K562 (cell line): ENCODE measurements at regions not wholly inside any gene's neighbourhood (a gene's known extent, or its start where the extent isn't known, plus 50 kb on each side); places are given as distances from the start of the nearest gene placed in this dataset.

Source experiments
- ATAC-seq: fragments of 200-7000 bp; cut with Tn5 transposase; 3 replicates; pipeline ENCODE4 v1.9.1; 2020; ENCODE audit warnings: moderate library complexity
- BruUV-seq: library from RNA; stranded (reverse); fragments of 400-500 nt; replicated peaks from 2 replicates; lab custom pipeline; 2021; lab: Mats Ljungman, UMichigan
- CTCF ChIA-PET: fragments of 300-600 bp; formaldehyde crosslinking; extraction: SDS; loops from one replicate; lab custom pipeline; 2021; ENCODE audit warnings: low intra/inter-chr PET ratio; lab: Yijun Ruan, JAX
- POLR2A ChIA-PET: fragments of 300-600, 350-650 bp; sonication (Branson Sonifier 250); formaldehyde crosslinking; extraction: SDS; loops from one replicate; lab custom pipeline; 2021; ENCODE audit warnings: antibody characterized with exemption, inconsistent platforms; lab: Yijun Ruan, JAX
- DNase-seq, 4 experiments: peaks; one replicate each; pipeline versions ENCODE4 v3.0.0 to v3.0.0-alpha.2; 2011 to 2018; ENCODE audit warnings: low spot score in 3 of 4, mixed read lengths in 3 of 4; ENCODE audit errors: extremely low read depth in 1 of 4
- FAIRE-seq: peaks from 2 replicates; lab custom pipeline; 2011; peaks lifted over from hg19 to GRCh38; lab: Jason Lieb, UNC
- H2AFZ ChIP-seq: 2 replicates; pipeline ENCODE4 v1.6.0; 2011; ENCODE audit warnings: low read depth, low read length, control low read depth, inconsistent platforms
- H3K27ac ChIP-seq: fragments of 200-600 bp; 3 replicates; pipeline ENCODE4 v1.8.0; 2011; ENCODE audit warnings: low read depth, mild to moderate bottlenecking, control low read depth, inconsistent platforms, low read length, moderate library complexity, mixed read lengths; ENCODE audit errors: extremely low read depth
- H3K27me3 ChIP-seq, 2 experiments: fragments of 300-600 bp in 1 of 2; 2 replicates in 1 of 2; 3 replicates in 1 of 2; pipeline versions ENCODE4 v1.6.0 to v1.8.0; 2011; ENCODE audit warnings: inconsistent platforms in 2 of 2, low read length in 2 of 2, mild to moderate bottlenecking in 1 of 2, mixed read lengths in 1 of 2, moderate library complexity in 1 of 2; ENCODE audit not compliant: control insufficient read depth in 2 of 2, insufficient read depth in 2 of 2
- H3K36me3 ChIP-seq: fragments of 300-600 bp; 3 replicates; pipeline ENCODE4 v1.8.0; 2011; ENCODE audit warnings: mild to moderate bottlenecking, low read length, inconsistent platforms; ENCODE audit not compliant: control insufficient read depth, insufficient read depth
- H3K4me1 ChIP-seq, 2 experiments: fragments of 200-600 bp in 1 of 2; replicated peaks in 1 of 2; 2 replicates in 1 of 2; 3 replicates in 1 of 2; pipeline versions ENCODE4 v1.5.1 to v1.8.0; 2011; ENCODE audit warnings: inconsistent platforms in 2 of 2, low read length in 2 of 2, mild to moderate bottlenecking in 1 of 2, mixed read lengths in 1 of 2, moderate library complexity in 1 of 2; ENCODE audit not compliant: control insufficient read depth in 2 of 2, insufficient read depth in 2 of 2
- H3K4me2 ChIP-seq: 2 replicates; pipeline ENCODE4 v1.6.1; 2011; ENCODE audit warnings: low read length, control low read depth, inconsistent platforms, mixed read lengths; ENCODE audit not compliant: insufficient read depth
- H3K4me3 ChIP-seq: fragments of 200-600 bp; sonication (generic), shearing (Covaris generic); 2 replicates; pipeline ENCODE4 v1.5.1; 2016; ENCODE audit warnings: control low read depth, inconsistent platforms
- H3K79me2 ChIP-seq: fragments of 200-600 bp; 3 replicates; pipeline ENCODE4 v1.8.0; 2011; ENCODE audit warnings: low read length, inconsistent platforms; ENCODE audit not compliant: control insufficient read depth, insufficient read depth
- H3K9ac ChIP-seq, 2 experiments: 2 replicates each; pipeline versions ENCODE4 v1.6.0 to v1.6.1; 2011; ENCODE audit warnings: low read depth in 2 of 2, low read length in 2 of 2, control low read depth in 1 of 2, inconsistent platforms in 1 of 2, mild to moderate bottlenecking in 1 of 2, mixed read lengths in 1 of 2; ENCODE audit not compliant: insufficient read depth in 1 of 2
- H3K9me1 ChIP-seq: one replicate; pipeline ENCODE4 v1.6.0; 2011; ENCODE audit warnings: inconsistent platforms, mild to moderate bottlenecking, low read length, moderate library complexity; ENCODE audit not compliant: control insufficient read depth, insufficient read depth
- H3K9me3 ChIP-seq: replicated peaks from 2 replicates; pipeline ENCODE4 v1.5.1; 2011; ENCODE audit warnings: low read depth, low read length, inconsistent platforms; ENCODE audit not compliant: control insufficient read depth, insufficient read depth
- H4K20me1 ChIP-seq: replicated peaks from 2 replicates; pipeline ENCODE4 v1.6.1; 2011; ENCODE audit warnings: low read length, inconsistent platforms, mixed read lengths; ENCODE audit not compliant: control insufficient read depth, insufficient read depth
- ARHGAP35 ChIP-seq: fragments of 450-650 bp; IDR thresholded peaks from 2 replicates; pipeline ENCODE4 v1.6.1; 2018; ENCODE audit not compliant: partially characterized antibody
- BCLAF1 ChIP-seq, 2 experiments: fragments of 450-650 bp in 1 of 2; IDR thresholded peaks; 2 replicates each; pipeline ENCODE4 v1.6.1; 2011 to 2017; ENCODE audit warnings: low read depth in 2 of 2, antibody characterized with exemption in 1 of 2, borderline replicate concordance in 1 of 2, low read length in 1 of 2, mild to moderate bottlenecking in 1 of 2, mixed read lengths in 1 of 2; ENCODE audit not compliant: control insufficient read depth in 1 of 2
- EGR1 ChIP-seq: fragments of 450-650 bp; conservative IDR thresholded peaks from 2 replicates; pipeline ENCODE4 v1.6.1; 2017; ENCODE audit warnings: mild to moderate bottlenecking
- GTF2B ChIP-seq: IDR thresholded peaks from 2 replicates; pipeline ENCODE4 v1.6.1; 2011; ENCODE audit not compliant: insufficient read length; ENCODE audit errors: extremely low read depth
- HIVEP1 ChIP-seq: fragments of 250-450 bp; sonication (Bioruptor Pico); IDR thresholded peaks from 2 replicates; pipeline ENCODE4 v1.4.0; 2020; ENCODE audit warnings: mild to moderate bottlenecking
- IRF1 ChIP-seq: sonication (generic); formaldehyde crosslinking; IDR thresholded peaks from 2 replicates; pipeline ENCODE4 v1.8.0; 2022; ENCODE audit warnings: missing genetic modification reagents, mild to moderate bottlenecking, borderline replicate concordance
- NEUROD1 ChIP-seq: fragments of 150-350 bp; IDR thresholded peaks from 2 replicates; pipeline ENCODE4 v1.6.1; 2014; ENCODE audit warnings: borderline replicate concordance, low read length, low read depth; ENCODE audit not compliant: partially characterized antibody
- STAT5B ChIP-seq: fragments of 250-450 bp; sonication (Bioruptor Pico); IDR thresholded peaks from 2 replicates; pipeline ENCODE4 v1.8.0; 2021; ENCODE audit warnings: mild to moderate bottlenecking, inconsistent platforms
- TCF7 ChIP-seq: sonication (generic); IDR thresholded peaks from 2 replicates; pipeline ENCODE4 v1.6.1; 2016; ENCODE audit warnings: antibody characterized with exemption, borderline replicate concordance
- THAP12 ChIP-seq: fragments of 250-450 bp; sonication (Bioruptor Pico); IDR thresholded peaks from 2 replicates; pipeline ENCODE4 v1.9.0; 2021; ENCODE audit warnings: mild to moderate bottlenecking, inconsistent platforms
- ZNF436 ChIP-seq: fragments of 250-450, 450-650 bp; sonication (Bioruptor Pico); formaldehyde crosslinking; IDR thresholded peaks from 2 replicates; pipeline ENCODE4 v1.7.0; 2020; ENCODE audit warnings: mild to moderate bottlenecking
- ZNF780A ChIP-seq: fragments of 250-450 bp; sonication (Bioruptor Pico); IDR thresholded peaks from 2 replicates; pipeline ENCODE4 v1.5.0; 2021; ENCODE audit warnings: mild to moderate bottlenecking
- WGBS: fragments of 100-300 bp; shearing (Covaris generic); methylation state at CpG from one replicate; pipeline ENCODE4 v1.1.6; 2016; ENCODE audit warnings: low coverage, mixed read lengths; ENCODE audit not compliant: insufficient coverage; ENCODE audit errors: missing lambda C conversion rate; 5-methylcytosine and 5-hydroxymethylcytosine counted together
- in situ Hi-C: fragments of 300-500 bp; cut with MboI; formaldehyde crosslinking; loops from 4 replicates; pipeline ENCODE4 v1.15.0; 2018; ENCODE audit warnings: inconsistent platforms, mixed read lengths
- intact Hi-C: fragments of 100-400 bp; cut with micrococcal nuclease; formaldehyde crosslinking; loops from 2 replicates; pipeline ENCODE4 v1.14.2; 2022

- TF ChIP-seq THAP12 (CRISPR knock-in tag) (no peak), ZNF436 (no peak), HIVEP1 (CRISPR knock-in tag) (no peak), TCF7 (no peak), ZNF780A (no peak)
Measured at GRCh38 chr6:166872531-166873009, 83.8 kb downstream of the RNASET2 start (continued).

GRCh38 chr6:166870602-166871208 lies 85.6 kb downstream of the RNASET2 start:
- peaks cover 15 to 44% of the 10 kb centered on the region in 2 experiments for H3K27me3 ChIP-seq
- peak overlapping the region; percentile 11; the same call in 1 of the 2 replicates for H3K4me2 ChIP-seq
- H3K9ac ChIP-seq: peak overlapping the region in 1 of 2 experiments; percentile 48; a peak in 1 of 4 replicates
- no peak overlapping the region for H2AFZ ChIP-seq
- in situ Hi-C loops (no loop called here), intact Hi-C loops (no loop called here)
- no peaks in the 10 kb centered on the region for H4K20me1 ChIP-seq
- peak; percentile 66 for ATAC-seq
- ChIA-PET CTCF (no interaction called here), POLR2A (no interaction called here)
- no peaks in the 10 kb centered on the region for H3K9me1 ChIP-seq
- no peaks in the 10 kb centered on the region for H3K9me3 ChIP-seq
- peak in 1 of 4 experiments; percentile 16 for DNase-seq
- no peak overlapping the region for H3K4me3 ChIP-seq
- no peak for FAIRE-seq
- no peaks in the 10 kb centered on the region for H3K36me3 ChIP-seq
- no TSS peak for BruUV-seq
- H3K4me1 ChIP-seq: peaks cover 0 to 3% of the 10 kb centered on the region in 2 experiments; a peak in 2 of 5 replicates
- no peak overlapping the region for H3K27ac ChIP-seq
- 9% methylated on average over 20 of the region's 20 CpGs for WGBS
- H3K79me2 ChIP-seq: no peaks in the 10 kb centered on the region
- TF ChIP-seq ARHGAP35: no peak
- TF ChIP-seq EGR1: no peak
- TF ChIP-seq GTF2B: no peak
- no peak for TF ChIP-seq STAT5B
- TF ChIP-seq NEUROD1: no peak
- no peak for TF ChIP-seq BCLAF1 (IDR thresholded peaks at IDR 0.05; ENCODE audit: borderline replicate concordance in 1 of 2, control insufficient read depth in 1 of 2, low read depth in 2 of 2, low read length in 1 of 2)
- TF ChIP-seq IRF1: no peak
